SK-N-SH (cell line): ENCODE measurements at regions not wholly inside any gene's neighbourhood (a gene's known extent, or its start where the extent isn't known, plus 50 kb on each side); places are given as distances from the start of the nearest gene placed in this dataset.

Experiments used
- CTCF ChIA-PET: fragments of 300-600, 350-600 bp; formaldehyde crosslinking; extraction: SDS; loops from one replicate; lab custom pipeline; 2021; lab: Yijun Ruan, JAX
- POLR2A ChIA-PET: fragments of 350-600 bp; sonication (Branson Sonifier 250); formaldehyde crosslinking; extraction: SDS; loops from one replicate; lab custom pipeline; 2020; ENCODE audit warnings: antibody characterized with exemption, inconsistent platforms; lab: Yijun Ruan, JAX
- DNase-seq: peaks from one replicate; pipeline ENCODE4 v3.0.0; 2012
- H2AFZ ChIP-seq: fragments of 200-600 bp; sonication (generic); 2 replicates; pipeline ENCODE4 v1.8.1; 2016; ENCODE audit warnings: antibody characterized with exemption, mild to moderate bottlenecking, low read depth
- H3F3A ChIP-seq: fragments of 200-600 bp; sonication (generic); replicated peaks from 2 replicates; pipeline ENCODE3; 2016; ENCODE audit warnings: antibody characterized with exemption, mild to moderate bottlenecking; ENCODE audit not compliant: insufficient read depth
- H3K27ac ChIP-seq, 2 experiments: fragments of 200-500 bp in 1 of 2; fragments of 200-600 bp in 1 of 2; sonication (Bioruptor generic) in 1 of 2; sonication (generic), shearing (Covaris generic) in 1 of 2; 2 replicates each; pipeline versions ENCODE4 v1.5.1 to v1.6.1; 2014 to 2016; ENCODE audit warnings: low read depth in 2 of 2, inconsistent platforms in 1 of 2, low read length in 1 of 2, mild to moderate bottlenecking in 1 of 2, mixed read lengths in 1 of 2
- H3K27me3 ChIP-seq: fragments of 200-600 bp; sonication (generic), shearing (Covaris generic); 2 replicates; pipeline ENCODE4 v1.6.1; 2016; ENCODE audit warnings: mixed run types; ENCODE audit not compliant: insufficient read depth
- H3K36me3 ChIP-seq, 2 experiments: fragments of 200-500 bp in 1 of 2; fragments of 200-600 bp in 1 of 2; sonication (Bioruptor generic) in 1 of 2; sonication (generic) in 1 of 2; replicated peaks in 1 of 2; 2 replicates each; pipeline versions ENCODE3 to v1.5.1; 2014 to 2016; ENCODE audit warnings: low read length in 1 of 2, mild to moderate bottlenecking in 1 of 2; ENCODE audit not compliant: insufficient read depth in 2 of 2, control insufficient read depth in 1 of 2
- H3K4me1 ChIP-seq, 2 experiments: fragments of 200-500 bp in 1 of 2; fragments of 200-600 bp in 1 of 2; sonication (Bioruptor generic) in 1 of 2; sonication (generic), shearing (Covaris generic) in 1 of 2; 2 replicates each; pipeline versions ENCODE4 v1.5.1 to v1.6.1; 2014 to 2016; ENCODE audit warnings: low read depth in 1 of 2, low read length in 1 of 2, mixed run types in 1 of 2; ENCODE audit not compliant: insufficient read depth in 2 of 2, control insufficient read depth in 1 of 2
- H3K4me2 ChIP-seq: fragments of 200-600 bp; sonication (generic), shearing (Covaris generic); 2 replicates; pipeline ENCODE4 v1.6.1; 2017; ENCODE audit warnings: mixed run types
- H3K4me3 ChIP-seq, 2 experiments: fragments of 200-500 bp in 1 of 2; fragments of 200-600 bp in 1 of 2; sonication (Bioruptor generic) in 1 of 2; sonication (generic), shearing (Covaris generic) in 1 of 2; 2 replicates each; pipeline versions ENCODE4 v1.5.1 to v1.8.1; 2014 to 2016; ENCODE audit warnings: low read depth in 2 of 2, inconsistent platforms in 1 of 2, low read length in 1 of 2, mild to moderate bottlenecking in 1 of 2, mixed read lengths in 1 of 2, moderate library complexity in 1 of 2
- H3K79me2 ChIP-seq: fragments of 200-600 bp; sonication (generic); 2 replicates; pipeline ENCODE4 v1.8.1; 2017; ENCODE audit warnings: mild to moderate bottlenecking; ENCODE audit not compliant: insufficient read depth
- H3K9ac ChIP-seq: fragments of 200-600 bp; sonication (generic); 2 replicates; pipeline ENCODE4 v1.6.1; 2017; ENCODE audit warnings: mixed run types
- H3K9me2 ChIP-seq: fragments of 200-600 bp; sonication (generic); 2 replicates; pipeline ENCODE4 v1.6.1; 2017; ENCODE audit warnings: mixed run types
- H3K9me3 ChIP-seq: fragments of 200-600 bp; sonication (generic); 2 replicates; pipeline ENCODE4 v1.6.1; 2017; ENCODE audit warnings: mixed run types, mild to moderate bottlenecking, moderate library complexity
- H4K20me1 ChIP-seq: fragments of 200-600 bp; sonication (generic); 2 replicates; pipeline ENCODE4 v1.6.1; 2017; ENCODE audit warnings: mild to moderate bottlenecking, mixed run types; ENCODE audit not compliant: insufficient read depth
- CTCF ChIP-seq: fragments of 200-600 bp; sonication (generic); IDR thresholded peaks from 2 replicates; pipeline ENCODE4 v1.6.1; 2017; ENCODE audit warnings: antibody characterized with exemption, mild to moderate bottlenecking, moderate library complexity
- ELF1 ChIP-seq: IDR thresholded peaks from 2 replicates; pipeline ENCODE4 v1.4.0; 2012
- EZH2phosphoT487 ChIP-seq: fragments of 200-600 bp; sonication (generic); IDR thresholded peaks from 2 replicates; pipeline ENCODE4 v1.6.1; 2017; ENCODE audit warnings: low read depth, mixed run types, mild to moderate bottlenecking, antibody characterized with exemption, moderate library complexity, borderline replicate concordance
- FOXJ3 ChIP-seq: sonication (generic); formaldehyde crosslinking; IDR thresholded peaks from 2 replicates; pipeline ENCODE4 v1.5.1; 2020; ENCODE audit warnings: mild to moderate bottlenecking, missing genetic modification reagents
- GABPA ChIP-seq: IDR thresholded peaks from 2 replicates; pipeline ENCODE4 v1.4.0; 2012; ENCODE audit warnings: low read depth, mild to moderate bottlenecking
- JUND ChIP-seq: IDR thresholded peaks from 2 replicates; pipeline ENCODE4 v1.4.0; 2012
- MXI1 ChIP-seq: IDR thresholded peaks from 2 replicates; pipeline ENCODE4 v1.6.1; 2012; ENCODE audit warnings: mild to moderate bottlenecking, low read depth, low read length, improper control_type of control experiment
- PBX3 ChIP-seq: IDR thresholded peaks from 2 replicates; pipeline ENCODE4; 2012
- REST ChIP-seq: IDR thresholded peaks from 2 replicates; pipeline ENCODE4 v1.6.1; 2012; ENCODE audit warnings: mild to moderate bottlenecking, low read depth, low read length, moderate library complexity
- RFX5 ChIP-seq: IDR thresholded peaks from 2 replicates; pipeline ENCODE4 v1.6.1; 2012; ENCODE audit warnings: mild to moderate bottlenecking, improper control_type of control experiment, low read length
- SIN3A ChIP-seq: IDR thresholded peaks from 2 replicates; pipeline ENCODE4 v1.6.1; 2012; ENCODE audit warnings: low read depth, mild to moderate bottlenecking, low read length, moderate library complexity, borderline replicate concordance
- SMC3 ChIP-seq: IDR thresholded peaks from 2 replicates; pipeline ENCODE4 v1.6.1; 2012; ENCODE audit warnings: low read depth, low read length, improper control_type of control experiment
- TAF1 ChIP-seq: IDR thresholded peaks from 2 replicates; pipeline ENCODE4 v1.6.1; 2012; ENCODE audit warnings: low read depth, mild to moderate bottlenecking, low read length, moderate library complexity, borderline replicate concordance
- TCF12 ChIP-seq: IDR thresholded peaks from 2 replicates; pipeline ENCODE4 v1.4.0; 2012
- USF2 ChIP-seq: fragments of 150-350 bp; IDR thresholded peaks from 2 replicates; pipeline ENCODE4 v1.6.1; 2017; ENCODE audit warnings: antibody characterized with exemption, low read length, low read depth, borderline replicate concordance
- YY1 ChIP-seq: IDR thresholded peaks from 2 replicates; pipeline ENCODE4 v1.4.0; 2012; ENCODE audit warnings: low read depth, mild to moderate bottlenecking
- WGBS: methylation state at CpG from one replicate; pipeline ENCODE4 v1.1.6; 2017; ENCODE audit warnings: low lambda C conversion rate; 5-methylcytosine and 5-hydroxymethylcytosine counted together

- WGBS: 3% methylated on average over 3 of the region's 3 CpGs
- no peak for DNase-seq
- Histone ChIP-seq H3K79me2 (no peaks in the 10 kb centered on the region), H3K9me2 (no peaks in the 10 kb centered on the region), H3F3A (no peaks in the 10 kb centered on the region), H3K9ac (no peak overlapping the region), H3K27me3 (no peaks in the 10 kb centered on the region; the same call in 1 of the 2 replicates), H2AFZ (no peak overlapping the region), H3K36me3 (no peaks in the 10 kb centered on the region), H3K27ac (no peak overlapping the region), H3K9me3 (no peaks in the 10 kb centered on the region), H3K4me3 (no peak overlapping the region), H3K4me1 (no peaks in the 10 kb centered on the region), H4K20me1 (no peaks in the 10 kb centered on the region), H3K4me2 (no peak overlapping the region)
- no peak for TF ChIP-seq MXI1
- TF ChIP-seq GABPA: no peak
- no peak for TF ChIP-seq SMC3
- no peak for TF ChIP-seq RFX5
- TF ChIP-seq SIN3A: no peak
- TF ChIP-seq CTCF: no peak
- TF ChIP-seq USF2: no peak
- TF ChIP-seq ELF1: no peak
- TF ChIP-seq YY1: no peak
- TF ChIP-seq FOXJ3 (CRISPR knock-in tag): no peak
- no peak for TF ChIP-seq TCF12
- no peak for TF ChIP-seq EZH2phosphoT487
- TF ChIP-seq JUND: no peak
- TF ChIP-seq PBX3: no peak
- no peak for TF ChIP-seq REST
- TF ChIP-seq TAF1: no peak
- ChIA-PET CTCF (no interaction called here), POLR2A (no interaction called here)
Observed at GRCh38 chr3:144556392-144556791, 584.8 kb downstream of the DIPK2A start.
